GM12873 (cell line): ENCODE measurements at regions not wholly inside any gene's neighbourhood (a gene's known extent, or its start where the extent isn't known, plus 50 kb on each side); places are given as distances from the start of the nearest gene placed in this dataset.

Experiments
- CTCF ChIP-seq: IDR thresholded peaks from 2 replicates; pipeline ENCODE4 v1.5.1; 2012; ENCODE audit warnings: low read depth, mild to moderate bottlenecking, moderate library complexity, low read length, control low read depth; ENCODE audit not compliant: insufficient read depth; ENCODE audit errors: missing control alignments

GRCh38 chr14:73792481-73792880 lies 59.1 kb upstream of the PTGR2 start:
- TF ChIP-seq CTCF = no peak

- TF ChIP-seq CTCF = no peak
These were observed 61.5 kb upstream of the PTGR2 start for GRCh38 chr14:73789989-73790581.

GRCh38 chr14:73788701-73789551 lies 62.7 kb upstream of the PTGR2 start:
- no peak for TF ChIP-seq CTCF

- TF ChIP-seq CTCF = no peak
These were observed 63.4 kb upstream of the PTGR2 start for GRCh38 chr14:73788317-73788598.

GRCh38 chr14:73787486-73788316 lies 63.9 kb upstream of the PTGR2 start:
- no peak for TF ChIP-seq CTCF

- TF ChIP-seq CTCF = no peak
These were observed 64.8 kb upstream of the PTGR2 start for GRCh38 chr14:73786636-73787485.
